IMR-90 (cell line): ENCODE measurements at regions not wholly inside any gene's neighbourhood (a gene's known extent, or its start where the extent isn't known, plus 50 kb on each side); places are given as distances from the start of the nearest gene placed in this dataset.

Source experiments
- ATAC-seq: fragments of 200-7000 bp; cut with Tn5 transposase; 2 replicates; pipeline ENCODE4 v1.9.1; 2020; ENCODE audit warnings: low read depth, mild to moderate bottlenecking, moderate library complexity
- BruUV-seq: library from RNA; stranded (reverse); fragments of 400-500 nt; replicated peaks from 2 replicates; lab custom pipeline; 2021; lab: Mats Ljungman, UMichigan
- CTCF ChIA-PET: fragments of 300-600 bp; formaldehyde crosslinking; extraction: SDS; loops from one replicate; lab custom pipeline; 2021; ENCODE audit warnings: antibody characterized with exemption; lab: Yijun Ruan, JAX
- POLR2A ChIA-PET: fragments of 300-600 bp; sonication (Branson Sonifier 250); formaldehyde crosslinking; loops from one replicate; lab custom pipeline; 2022; ENCODE audit warnings: antibody characterized with exemption; ENCODE audit not compliant: unreplicated experiment; lab: Charles Lee
- DNase-seq: peaks from one replicate; pipeline ENCODE4 v3.0.0; 2013
- H2AFZ ChIP-seq: replicated peaks from 2 replicates; pipeline ENCODE3; 2013; ENCODE audit warnings: low read length, mild to moderate bottlenecking; ENCODE audit not compliant: poor library complexity
- H2AK5ac ChIP-seq: 2 replicates; pipeline ENCODE4 v1.6.1; 2013; ENCODE audit warnings: low read depth, low read length, inconsistent platforms
- H2AK9ac ChIP-seq: replicated peaks from 2 replicates; pipeline ENCODE3; 2013; ENCODE audit warnings: mild to moderate bottlenecking, low read depth, low read length, moderate library complexity; ENCODE audit not compliant: poor library complexity
- H2BK120ac ChIP-seq: 2 replicates; pipeline ENCODE4 v1.6.1; 2013; ENCODE audit warnings: low read depth, low read length, inconsistent platforms
- H2BK15ac ChIP-seq: 3 replicates; pipeline ENCODE4 v1.6.1; 2013; ENCODE audit warnings: low read depth, low read length, inconsistent platforms
- H2BK20ac ChIP-seq: 2 replicates; pipeline ENCODE4 v1.6.1; 2013; ENCODE audit warnings: low read depth, mild to moderate bottlenecking, inconsistent platforms, low read length, moderate library complexity
- H2BK5ac ChIP-seq: 2 replicates; pipeline ENCODE4 v1.6.1; 2013; ENCODE audit warnings: mild to moderate bottlenecking, low read depth, low read length, inconsistent platforms; ENCODE audit not compliant: poor library complexity, severe bottlenecking
- H3K14ac ChIP-seq: replicated peaks from 2 replicates; pipeline ENCODE4 v1.6.1; 2013; ENCODE audit warnings: low read depth, low read length, inconsistent platforms
- H3K18ac ChIP-seq: 2 replicates; pipeline ENCODE4 v1.6.1; 2013; ENCODE audit warnings: low read depth, low read length, control low read depth
- H3K23ac ChIP-seq: 2 replicates; pipeline ENCODE4 v1.6.1; 2013; ENCODE audit warnings: low read depth, low read length, inconsistent platforms
- H3K27ac ChIP-seq: 2 replicates; pipeline ENCODE4 v1.5.1; 2013; ENCODE audit warnings: mild to moderate bottlenecking, control low read depth, low read length; ENCODE audit not compliant: insufficient read depth
- H3K27me3 ChIP-seq: 2 replicates; pipeline ENCODE4 v1.6.1; 2013; ENCODE audit warnings: low read length; ENCODE audit not compliant: control insufficient read depth, insufficient read depth
- H3K36me3 ChIP-seq: 2 replicates; pipeline ENCODE4 v1.6.1; 2013; ENCODE audit warnings: low read length, mixed read lengths; ENCODE audit not compliant: control insufficient read depth, insufficient read depth
- H3K4ac ChIP-seq: 2 replicates; pipeline ENCODE4 v1.6.1; 2013; ENCODE audit warnings: low read depth, low read length, inconsistent platforms
- H3K4me1 ChIP-seq: 2 replicates; pipeline ENCODE4 v1.6.1; 2013; ENCODE audit warnings: low read length, mixed read lengths; ENCODE audit not compliant: control insufficient read depth, insufficient read depth
- H3K4me2 ChIP-seq: 2 replicates; pipeline ENCODE4 v1.6.1; 2013; ENCODE audit warnings: low read depth, mild to moderate bottlenecking, control low read depth, low read length, moderate library complexity
- H3K4me3 ChIP-seq: 2 replicates; pipeline ENCODE4 v1.5.1; 2013; ENCODE audit warnings: low read depth, mild to moderate bottlenecking, control low read depth, low read length, moderate library complexity; ENCODE audit not compliant: insufficient read depth
- H3K56ac ChIP-seq: 2 replicates; pipeline ENCODE4 v1.6.1; 2013; ENCODE audit warnings: low read length, inconsistent platforms; ENCODE audit not compliant: insufficient read depth; ENCODE audit errors: extremely low read depth
- H3K79me1 ChIP-seq, 2 experiments: 2 replicates each; pipeline ENCODE4 v1.6.1; 2013; ENCODE audit warnings: low read length in 2 of 2, inconsistent platforms in 1 of 2, low read depth in 1 of 2
- H3K9ac ChIP-seq: 2 replicates; pipeline ENCODE4 v1.6.1; 2013; ENCODE audit warnings: low read depth, low read length, control low read depth
- H3K9me1 ChIP-seq: 2 replicates; pipeline ENCODE4 v1.6.1; 2013; ENCODE audit warnings: low read length, inconsistent platforms; ENCODE audit not compliant: insufficient read depth
- H3K9me3 ChIP-seq: 2 replicates; pipeline ENCODE4 v1.6.1; 2013; ENCODE audit warnings: low read length; ENCODE audit not compliant: control insufficient read depth, insufficient read depth
- H4K20me1 ChIP-seq: 2 replicates; pipeline ENCODE4 v1.6.1; 2013; ENCODE audit warnings: low read length, inconsistent platforms; ENCODE audit not compliant: insufficient read depth
- H4K5ac ChIP-seq: 2 replicates; pipeline ENCODE4 v1.6.1; 2013; ENCODE audit warnings: mild to moderate bottlenecking, low read depth, low read length, control low read depth
- H4K8ac ChIP-seq, 2 experiments: 2 replicates each; pipeline ENCODE4 v1.6.1; 2013; ENCODE audit warnings: low read depth in 2 of 2, low read length in 2 of 2, control low read depth in 1 of 2, inconsistent platforms in 1 of 2
- H4K91ac ChIP-seq: 2 replicates; pipeline ENCODE4 v1.6.1; 2013; ENCODE audit warnings: low read depth, low read length, inconsistent platforms; ENCODE audit not compliant: insufficient read depth
- CHD1 ChIP-seq: IDR thresholded peaks from 2 replicates; pipeline ENCODE4 v1.6.1; 2012; ENCODE audit warnings: low read depth, low read length, improper control_type of control experiment
- MAFK ChIP-seq: IDR thresholded peaks from 2 replicates; pipeline ENCODE4 v1.6.1; 2012; ENCODE audit warnings: low read depth, low read length, improper control_type of control experiment
- WGBS, 2 experiments: methylation state at CpG; one replicate each; pipeline versions ENCODE4 v1.1.5 to v1.1.7; 2013; ENCODE audit warnings: missing lambda C conversion rate in 2 of 2; ENCODE audit not compliant: insufficient read length in 1 of 2; ENCODE audit errors: extremely low coverage in 2 of 2; 5-methylcytosine and 5-hydroxymethylcytosine counted together
- dilution Hi-C: fragments of 300-500 bp; cut with HindIII; formaldehyde crosslinking; loops from one replicate; pipeline ENCODE4 v1.14.3; 2018; ENCODE audit warnings: low sequenced_read_pairs; ENCODE audit not compliant: unreplicated experiment
- in situ Hi-C: fragments of 300-500 bp; cut with MboI; formaldehyde crosslinking; loops from 3 replicates; pipeline ENCODE4 v1.14.3; 2019; ENCODE audit warnings: low sequenced_read_pairs, inconsistent platforms, mixed read lengths
- intact Hi-C: fragments of 100-400 bp; cut with micrococcal nuclease; formaldehyde crosslinking; loops from 2 replicates; pipeline ENCODE4 v1.10.0; 2022

- no peak overlapping the region for H3K4me2 ChIP-seq
- no peak for ATAC-seq
- intact Hi-C loops (no loop called here), in situ Hi-C loops (no loop called here), dilution Hi-C loops (no loop called here)
- H2AK5ac ChIP-seq = no peak overlapping the region
- H2BK15ac ChIP-seq = no peak overlapping the region
- no peak overlapping the region for H4K5ac ChIP-seq
- no peak overlapping the region for H3K4ac ChIP-seq
- ChIA-PET CTCF (no interaction called here), POLR2A (no interaction called here)
- no TSS peak for BruUV-seq
- no peak overlapping the region for H4K8ac ChIP-seq
- H3K9ac ChIP-seq = no peak overlapping the region
- no peak overlapping the region for H2AK9ac ChIP-seq
- no peak overlapping the region for H2BK20ac ChIP-seq
- no peak overlapping the region for H3K27ac ChIP-seq
- H3K9me3 ChIP-seq = peaks cover 22% of the 10 kb centered on the region
- H3K4me3 ChIP-seq = no peak overlapping the region
- H3K23ac ChIP-seq = no peak overlapping the region
- TF ChIP-seq MAFK = no peak
- no peak for TF ChIP-seq CHD1
- H3K79me1 ChIP-seq = no peaks in the 10 kb centered on the region
- H3K4me1 ChIP-seq = no peaks in the 10 kb centered on the region
- DNase-seq = no peak
- no peaks in the 10 kb centered on the region for H3K27me3 ChIP-seq
- no peak overlapping the region for H4K91ac ChIP-seq
- WGBS, 2 experiments = no CpG with 5 or more reads among the region's 1 CpG
- no peak overlapping the region for H2BK120ac ChIP-seq
- H3K36me3 ChIP-seq = no peaks in the 10 kb centered on the region
- H2AFZ ChIP-seq = no peak overlapping the region
- H3K9me1 ChIP-seq = no peaks in the 10 kb centered on the region
- no peak overlapping the region for H3K18ac ChIP-seq
- H3K56ac ChIP-seq = no peak overlapping the region
- H2BK5ac ChIP-seq = no peak overlapping the region
- H3K14ac ChIP-seq = no peak overlapping the region
- H4K20me1 ChIP-seq = no peaks in the 10 kb centered on the region
Observed at GRCh38 chr12:128180166-128180565, 86.8 kb upstream of the TMEM132C start.
